Calu3 (cell line): ENCODE measurements at regions not wholly inside any gene's neighbourhood (a gene's known extent, or its start where the extent isn't known, plus 50 kb on each side); places are given as distances from the start of the nearest gene placed in this dataset.

Source experiments
- BruUV-seq: library from RNA; stranded (reverse); fragments of 400-500 nt; replicated peaks from 2 replicates; lab custom pipeline; 2021; lab: Mats Ljungman, UMichigan
- CTCF ChIA-PET: fragments of 300-600 bp; sonication (Branson Sonifier 250); formaldehyde crosslinking; loops from one replicate; lab custom pipeline; 2022; ENCODE audit warnings: antibody characterized with exemption; lab: Charles Lee
- DNase-seq: peaks from one replicate; pipeline ENCODE4 v3.0.0; 2022
- H3K27ac Mint-ChIP-seq: one replicate; pipeline ENCODE4 v1.8.0; 2022; ENCODE audit warnings: mixed read lengths; ENCODE audit not compliant: unreplicated experiment
- H3K27me3 Mint-ChIP-seq: one replicate; pipeline ENCODE4 v1.8.0; 2022; ENCODE audit warnings: mixed read lengths; ENCODE audit not compliant: unreplicated experiment
- H3K36me3 Mint-ChIP-seq: one replicate; pipeline ENCODE4 v1.8.0; 2022; ENCODE audit warnings: mild to moderate bottlenecking, moderate library complexity, mixed read lengths; ENCODE audit not compliant: insufficient read depth, unreplicated experiment
- H3K4me1 Mint-ChIP-seq: one replicate; pipeline ENCODE4 v1.8.0; 2022; ENCODE audit warnings: mild to moderate bottlenecking, low read depth, mixed read lengths; ENCODE audit not compliant: unreplicated experiment
- H3K4me3 Mint-ChIP-seq: one replicate; pipeline ENCODE4 v1.8.0; 2022; ENCODE audit warnings: mild to moderate bottlenecking, low read depth, moderate library complexity, mixed read lengths; ENCODE audit not compliant: unreplicated experiment
- H3K9me3 Mint-ChIP-seq: one replicate; pipeline ENCODE4 v1.8.0; 2022; ENCODE audit warnings: low read depth, mixed read lengths; ENCODE audit not compliant: unreplicated experiment
- intact Hi-C: fragments of 100-400 bp; cut with micrococcal nuclease; formaldehyde crosslinking; loops from one replicate; pipeline ENCODE4 v1.10.0; 2022; ENCODE audit not compliant: unreplicated experiment
- TF ChIP-seq, protein P1 (sequence below): fragments of 200-600 bp; IDR thresholded peaks from one replicate; pipeline ENCODE4 v1.8.0; 2022; ENCODE audit warnings: antibody characterized with exemption; ENCODE audit not compliant: unreplicated experiment

DNA sequence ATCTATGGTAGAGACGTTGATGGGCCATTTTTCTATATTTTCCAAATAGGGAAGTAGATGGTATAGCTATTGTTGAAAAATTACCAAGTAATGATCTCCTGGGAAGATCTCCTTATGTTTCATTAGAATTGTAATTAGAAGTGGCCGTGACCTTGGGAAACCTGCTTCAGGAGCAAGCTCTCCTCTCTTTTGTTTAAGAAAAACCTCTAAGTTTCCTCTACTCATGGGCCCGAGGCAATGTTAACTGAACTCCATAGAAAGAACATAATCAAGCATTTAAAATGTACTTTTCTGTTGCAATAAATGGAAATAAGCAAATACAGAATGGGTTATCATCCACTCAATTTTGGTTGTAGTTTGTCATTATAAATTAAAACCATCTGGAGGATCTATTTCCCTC, 511.2 kb upstream of the MDFIC2 start:
- intact Hi-C loops = no loop called here
- Mint-ChIP-seq H3K36me3 (no peaks in the 10 kb centered on the region), H3K27me3 (no peaks in the 10 kb centered on the region), H3K9me3 (no peaks in the 10 kb centered on the region), H3K27ac (no peak overlapping the region), H3K4me1 (no peaks in the 10 kb centered on the region), H3K4me3 (no peak overlapping the region)
- CTCF ChIA-PET = no interaction called here
- no peak for DNase-seq
- no TSS peak for BruUV-seq
- TF ChIP-seq, protein P1, sequence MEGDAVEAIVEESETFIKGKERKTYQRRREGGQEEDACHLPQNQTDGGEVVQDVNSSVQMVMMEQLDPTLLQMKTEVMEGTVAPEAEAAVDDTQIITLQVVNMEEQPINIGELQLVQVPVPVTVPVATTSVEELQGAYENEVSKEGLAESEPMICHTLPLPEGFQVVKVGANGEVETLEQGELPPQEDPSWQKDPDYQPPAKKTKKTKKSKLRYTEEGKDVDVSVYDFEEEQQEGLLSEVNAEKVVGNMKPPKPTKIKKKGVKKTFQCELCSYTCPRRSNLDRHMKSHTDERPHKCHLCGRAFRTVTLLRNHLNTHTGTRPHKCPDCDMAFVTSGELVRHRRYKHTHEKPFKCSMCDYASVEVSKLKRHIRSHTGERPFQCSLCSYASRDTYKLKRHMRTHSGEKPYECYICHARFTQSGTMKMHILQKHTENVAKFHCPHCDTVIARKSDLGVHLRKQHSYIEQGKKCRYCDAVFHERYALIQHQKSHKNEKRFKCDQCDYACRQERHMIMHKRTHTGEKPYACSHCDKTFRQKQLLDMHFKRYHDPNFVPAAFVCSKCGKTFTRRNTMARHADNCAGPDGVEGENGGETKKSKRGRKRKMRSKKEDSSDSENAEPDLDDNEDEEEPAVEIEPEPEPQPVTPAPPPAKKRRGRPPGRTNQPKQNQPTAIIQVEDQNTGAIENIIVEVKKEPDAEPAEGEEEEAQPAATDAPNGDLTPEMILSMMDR = no peak

GRCh38 chr3:70822669-70823068, 510.2 kb upstream of the MDFIC2 start:
- Mint-ChIP-seq H3K27me3 (no peaks in the 10 kb centered on the region), H3K4me3 (no peak overlapping the region), H3K9me3 (peaks cover 3% of the 10 kb centered on the region), H3K36me3 (no peaks in the 10 kb centered on the region), H3K27ac (no peak overlapping the region), H3K4me1 (no peaks in the 10 kb centered on the region)
- BruUV-seq = no TSS peak
- CTCF ChIA-PET = interaction anchor here (0.6 kb wide), 1 partner anchor 445 kb away, joined by 3 read pairs; no protein-coding TSS in a partner anchor
- DNase-seq = no peak
- intact Hi-C loops = no loop called here
- TF ChIP-seq, protein P1 = no peak

- BruUV-seq = no TSS peak
- intact Hi-C loops = no loop called here
- H3K27me3 Mint-ChIP-seq = no peaks in the 10 kb centered on the region
- TF ChIP-seq, protein P1 = no peak
- H3K9me3 Mint-ChIP-seq = peaks cover 5% of the 10 kb centered on the region
- H3K4me1 Mint-ChIP-seq = no peaks in the 10 kb centered on the region
- H3K27ac Mint-ChIP-seq = no peak overlapping the region
- CTCF ChIA-PET = no interaction called here
- H3K36me3 Mint-ChIP-seq = no peaks in the 10 kb centered on the region
- H3K4me3 Mint-ChIP-seq = no peak overlapping the region
- DNase-seq = no peak
These were observed 509.2 kb upstream of the MDFIC2 start for GRCh38 chr3:70821602-70822001.

- TF ChIP-seq, protein P1 = no peak
- intact Hi-C loops = no loop called here
- no TSS peak for BruUV-seq
- no peaks in the 10 kb centered on the region for H3K27me3 Mint-ChIP-seq
- CTCF ChIA-PET = no interaction called here
- no peaks in the 10 kb centered on the region for H3K36me3 Mint-ChIP-seq
- H3K4me3 Mint-ChIP-seq = no peak overlapping the region
- peaks cover 11% of the 10 kb centered on the region for H3K9me3 Mint-ChIP-seq
- no peak for DNase-seq
- H3K4me1 Mint-ChIP-seq = peaks cover 9% of the 10 kb centered on the region
- H3K27ac Mint-ChIP-seq = no peak overlapping the region
These were observed 508.0 kb upstream of the MDFIC2 start for GRCh38 chr3:70820397-70820796.
